Osteoblast (primary cell): ENCODE measurements at regions not wholly inside any gene's neighbourhood (a gene's known extent, or its start where the extent isn't known, plus 50 kb on each side); places are given as distances from the start of the nearest gene placed in this dataset.

ENCODE experiments used
- DNase-seq: peaks from one replicate; pipeline ENCODE4 v3.0.0; 2011; ENCODE audit warnings: low spot score, mixed read lengths; ENCODE audit not compliant: insufficient read length; ENCODE audit errors: missing footprints
- H2AFZ ChIP-seq: 2 replicates; pipeline ENCODE4 v1.6.0; 2011; ENCODE audit warnings: mild to moderate bottlenecking, low read length
- H3K27ac ChIP-seq: 2 replicates; pipeline ENCODE4 v1.5.1; 2011; ENCODE audit warnings: mild to moderate bottlenecking, low read depth, low read length, moderate library complexity
- H3K27me3 ChIP-seq: 2 replicates; pipeline ENCODE4 v1.6.0; 2012; ENCODE audit warnings: mild to moderate bottlenecking, control low read depth, inconsistent platforms, low read length, moderate library complexity; ENCODE audit not compliant: insufficient read depth
- H3K36me3 ChIP-seq: 2 replicates; pipeline ENCODE4 v1.5.1; 2011; ENCODE audit warnings: mild to moderate bottlenecking, low read length, control low read depth, moderate library complexity; ENCODE audit not compliant: insufficient read depth
- H3K4me1 ChIP-seq: 2 replicates; pipeline ENCODE4 v1.5.1; 2011; ENCODE audit warnings: mild to moderate bottlenecking, low read length, control low read depth, moderate library complexity; ENCODE audit not compliant: insufficient read depth
- H3K4me2 ChIP-seq: 2 replicates; pipeline ENCODE4 v1.6.0; 2011; ENCODE audit warnings: mild to moderate bottlenecking, low read length; ENCODE audit not compliant: insufficient read depth
- H3K4me3 ChIP-seq: fragments of 200-600 bp; sonication (generic); 3 replicates; pipeline ENCODE4 v1.5.1; 2012; ENCODE audit warnings: mild to moderate bottlenecking, low read length, inconsistent platforms; ENCODE audit not compliant: insufficient read depth
- H3K79me2 ChIP-seq: 2 replicates; pipeline ENCODE4 v1.6.0; 2012; ENCODE audit warnings: mild to moderate bottlenecking, low read length, control low read depth, inconsistent platforms; ENCODE audit not compliant: insufficient read depth
- H3K9me3 ChIP-seq: 2 replicates; pipeline ENCODE4 v1.5.1; 2011; ENCODE audit warnings: low read depth, low read length, control low read depth
- H4K20me1 ChIP-seq: 2 replicates; pipeline ENCODE4 v1.6.0; 2012; ENCODE audit warnings: mild to moderate bottlenecking, low read length, control low read depth; ENCODE audit not compliant: insufficient read depth
- TF ChIP-seq, protein P1 (sequence below): IDR thresholded peaks from 2 replicates; pipeline ENCODE4 v1.5.1; 2011; ENCODE audit warnings: mild to moderate bottlenecking, low read depth, low read length, moderate library complexity; ENCODE audit errors: extremely low read depth

DNA sequence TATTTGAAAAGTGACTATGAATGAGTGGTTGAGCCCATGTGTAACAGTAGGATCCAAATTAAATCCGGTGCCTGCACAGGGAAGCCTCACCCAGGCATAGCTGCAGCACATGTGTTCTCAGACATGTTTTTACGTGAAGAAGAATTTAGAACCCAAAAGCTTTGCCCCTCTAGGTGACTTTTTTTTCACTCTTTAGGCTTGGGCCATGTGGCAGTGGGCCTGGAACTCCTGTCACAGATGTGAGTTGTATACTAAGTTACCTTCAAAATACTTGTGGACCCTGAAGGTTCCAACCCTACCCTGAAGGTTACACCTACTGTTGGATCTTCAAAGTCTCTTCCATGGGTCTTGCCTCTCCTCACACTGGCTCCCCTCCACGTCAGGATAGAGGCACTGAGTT lies 146.6 kb downstream of the GAS1 start:
- TF ChIP-seq, protein P1, sequence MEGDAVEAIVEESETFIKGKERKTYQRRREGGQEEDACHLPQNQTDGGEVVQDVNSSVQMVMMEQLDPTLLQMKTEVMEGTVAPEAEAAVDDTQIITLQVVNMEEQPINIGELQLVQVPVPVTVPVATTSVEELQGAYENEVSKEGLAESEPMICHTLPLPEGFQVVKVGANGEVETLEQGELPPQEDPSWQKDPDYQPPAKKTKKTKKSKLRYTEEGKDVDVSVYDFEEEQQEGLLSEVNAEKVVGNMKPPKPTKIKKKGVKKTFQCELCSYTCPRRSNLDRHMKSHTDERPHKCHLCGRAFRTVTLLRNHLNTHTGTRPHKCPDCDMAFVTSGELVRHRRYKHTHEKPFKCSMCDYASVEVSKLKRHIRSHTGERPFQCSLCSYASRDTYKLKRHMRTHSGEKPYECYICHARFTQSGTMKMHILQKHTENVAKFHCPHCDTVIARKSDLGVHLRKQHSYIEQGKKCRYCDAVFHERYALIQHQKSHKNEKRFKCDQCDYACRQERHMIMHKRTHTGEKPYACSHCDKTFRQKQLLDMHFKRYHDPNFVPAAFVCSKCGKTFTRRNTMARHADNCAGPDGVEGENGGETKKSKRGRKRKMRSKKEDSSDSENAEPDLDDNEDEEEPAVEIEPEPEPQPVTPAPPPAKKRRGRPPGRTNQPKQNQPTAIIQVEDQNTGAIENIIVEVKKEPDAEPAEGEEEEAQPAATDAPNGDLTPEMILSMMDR, result no peak
- no peak overlapping the region for H3K27ac ChIP-seq

DNA sequence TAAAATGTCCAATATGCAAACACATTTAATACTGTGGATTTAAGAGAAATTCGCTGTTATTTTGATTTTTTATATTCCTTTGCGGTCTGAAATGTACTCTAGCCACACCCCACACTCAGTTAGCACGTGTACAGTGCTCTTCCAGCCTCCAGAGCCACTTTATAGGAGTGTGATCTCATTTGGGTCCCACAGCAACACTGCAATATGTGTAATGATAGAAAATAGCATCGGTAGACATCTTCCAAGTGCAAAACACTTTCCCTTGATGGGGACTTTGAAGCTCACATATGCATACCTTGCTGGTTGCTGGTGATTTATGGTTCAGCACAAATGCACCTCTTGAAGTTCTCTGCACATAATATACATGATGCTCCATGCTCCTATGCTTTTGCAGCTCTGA lies 148.3 kb downstream of the GAS1 start:
- Histone ChIP-seq H3K27ac (no peak overlapping the region), H3K4me3 (no peak overlapping the region), H3K27me3 (no peaks in the 10 kb centered on the region), H3K9me3 (no peaks in the 10 kb centered on the region), H3K4me2 (no peak overlapping the region), H4K20me1 (no peaks in the 10 kb centered on the region), H3K4me1 (peaks cover 24% of the 10 kb centered on the region), H3K36me3 (no peaks in the 10 kb centered on the region), H3K79me2 (no peaks in the 10 kb centered on the region), H2AFZ (no peak overlapping the region)
- TF ChIP-seq, protein P1, result no peak
- DNase-seq, result no peak

More for the DNA sequence above, 146.6 kb downstream of the GAS1 start:
- Histone ChIP-seq H3K27me3 (no peaks in the 10 kb centered on the region), H3K9me3 (no peaks in the 10 kb centered on the region), H3K4me2 (no peak overlapping the region), H3K79me2 (no peaks in the 10 kb centered on the region), H3K36me3 (no peaks in the 10 kb centered on the region), H4K20me1 (no peaks in the 10 kb centered on the region), H3K4me1 (peaks cover 9% of the 10 kb centered on the region), H3K4me3 (no peak overlapping the region), H2AFZ (no peak overlapping the region)
- DNase-seq, result no peak

DNA sequence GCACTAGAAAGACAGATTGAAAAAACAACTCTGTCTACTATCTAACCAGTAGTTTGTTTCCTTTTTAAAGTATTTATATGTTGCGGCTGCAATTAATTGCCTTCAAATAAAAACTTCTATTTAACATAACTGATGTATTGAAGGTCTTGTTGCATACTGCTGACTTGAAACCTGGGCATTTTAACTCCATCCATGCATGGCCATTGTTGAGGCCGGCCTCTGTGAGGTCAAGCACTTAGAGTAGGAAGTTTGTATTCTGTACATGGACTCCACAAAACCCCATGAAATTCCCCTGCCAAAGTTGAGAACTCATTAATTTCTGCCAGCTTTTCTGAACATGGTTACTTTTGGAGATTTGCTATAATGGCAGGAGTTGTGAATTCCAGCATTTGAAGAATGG lies 150.6 kb downstream of the GAS1 start:
- no peak overlapping the region for H3K4me3 ChIP-seq
- no peak overlapping the region for H3K27ac ChIP-seq
- H3K79me2 ChIP-seq, result no peaks in the 10 kb centered on the region

DNA sequence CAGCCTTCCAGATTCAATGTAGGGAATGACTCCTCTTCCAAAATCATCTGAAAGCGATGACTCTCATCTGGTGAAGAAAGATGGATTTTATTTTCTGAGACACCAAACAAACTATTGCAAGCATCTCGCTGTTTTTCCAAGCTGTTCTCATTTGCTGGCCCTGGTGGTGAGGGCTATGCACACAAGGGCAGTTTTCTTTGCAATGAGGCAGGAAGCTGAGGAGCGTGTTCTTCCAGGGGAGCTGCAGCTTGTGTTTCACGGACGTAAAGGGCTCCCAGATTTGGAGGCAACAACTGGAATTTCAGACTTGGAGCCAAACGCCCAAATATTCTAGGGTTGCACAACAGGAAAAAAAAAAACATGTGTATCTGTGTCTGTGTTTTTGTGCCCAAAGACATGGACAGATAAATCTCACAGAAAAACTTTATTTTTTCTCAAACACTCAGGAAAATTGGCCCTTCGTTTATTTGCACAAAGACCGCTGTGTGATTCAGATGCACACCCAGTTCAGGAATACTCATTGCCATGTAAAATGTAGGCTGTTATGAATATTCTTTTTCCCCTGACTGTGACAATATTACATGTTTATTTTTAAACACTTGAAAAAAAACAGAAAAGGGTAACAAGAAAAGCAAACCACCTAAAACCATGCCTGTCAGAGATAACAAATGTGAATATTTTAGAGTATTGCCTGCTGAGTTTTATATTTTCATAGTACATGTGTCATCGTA lies 151.3 kb downstream of the GAS1 start:
- H3K4me1 ChIP-seq, result peaks cover 24% of the 10 kb centered on the region
- H4K20me1 ChIP-seq, result no peaks in the 10 kb centered on the region
- no peak overlapping the region for H3K4me3 ChIP-seq
- H3K36me3 ChIP-seq, result no peaks in the 10 kb centered on the region
- TF ChIP-seq, protein P1, result peak; percentile 44
- H3K4me2 ChIP-seq, result peak overlapping the region; percentile 43
- peak overlapping the region; percentile 25 for H3K27ac ChIP-seq
- no peaks in the 10 kb centered on the region for H3K27me3 ChIP-seq
- H3K79me2 ChIP-seq, result no peaks in the 10 kb centered on the region
- H2AFZ ChIP-seq, result no peak overlapping the region
- H3K9me3 ChIP-seq, result no peaks in the 10 kb centered on the region
- peak; percentile 72 for DNase-seq

More for the DNA sequence above, 150.6 kb downstream of the GAS1 start:
- TF ChIP-seq, protein P1, result no peak
- H3K4me2 ChIP-seq, result no peak overlapping the region
- no peak overlapping the region for H2AFZ ChIP-seq
- no peak for DNase-seq
- H3K27me3 ChIP-seq, result no peaks in the 10 kb centered on the region
- no peaks in the 10 kb centered on the region for H3K9me3 ChIP-seq
- peaks cover 24% of the 10 kb centered on the region for H3K4me1 ChIP-seq
- H3K36me3 ChIP-seq, result no peaks in the 10 kb centered on the region
- no peaks in the 10 kb centered on the region for H4K20me1 ChIP-seq
